Stimulated activated naive CD8-positive, alpha-beta T cell treated with anti-CD3 and anti-CD28 coated beads, Interleukin-15, amount 100 ng/mL, for 72 hours (primary cell): ENCODE measurements at regions not wholly inside any gene's neighbourhood (a gene's known extent, or its start where the extent isn't known, plus 50 kb on each side); places are given as distances from the start of the nearest gene placed in this dataset.

Experiments
- ATAC-seq: fragments of 150-1000 bp; cut with Tn5 transposase; 2 replicates; pipeline ENCODE4 v1.10.0; 2021; ENCODE audit warnings: mild to moderate bottlenecking, moderate library complexity
- DNase-seq, 2 donors: peaks; one replicate each; pipeline ENCODE4 v3.0.0; 2021 to 2022
- H3K27ac Mint-ChIP-seq, 2 donors: one replicate each; pipeline ENCODE4 v1.8.0; 2022; ENCODE audit warnings: mild to moderate bottlenecking in 2 of 2, mixed read lengths in 2 of 2, moderate library complexity in 2 of 2
- H3K27me3 Mint-ChIP-seq: one replicate; pipeline ENCODE4 v1.8.0; 2022; ENCODE audit warnings: mixed read lengths
- H3K4me1 Mint-ChIP-seq: one replicate; pipeline ENCODE4 v1.8.0; 2022; ENCODE audit warnings: mild to moderate bottlenecking, mixed read lengths
- H3K4me3 Mint-ChIP-seq, 2 donors: one replicate each; pipeline ENCODE4 v1.8.0; 2022; ENCODE audit warnings: mild to moderate bottlenecking in 2 of 2, mixed read lengths in 2 of 2, moderate library complexity in 1 of 2
- H3K9me3 Mint-ChIP-seq, 2 donors: one replicate each; pipeline ENCODE4 v1.8.0; 2022; ENCODE audit warnings: mixed read lengths in 2 of 2

- Mint-ChIP-seq H3K4me1 (peaks cover 7% of the 10 kb centered on the region), H3K9me3 (peaks cover 0 to 7% of the 10 kb centered on the region in 2 donors), H3K4me3 (no peak overlapping the region), H3K27ac (no peak overlapping the region), H3K27me3 (peaks cover 69% of the 10 kb centered on the region)
- ATAC-seq (no peak), DNase-seq (no peak)
These were observed 219.8 kb upstream of the AGAP1 start for GRCh38 chr2:235274023-235274422.

- no peak overlapping the region for H3K4me3 Mint-ChIP-seq
- ATAC-seq: no peak
- no peak for DNase-seq
- no peaks in the 10 kb centered on the region for H3K4me1 Mint-ChIP-seq
- no peak overlapping the region for H3K27ac Mint-ChIP-seq
- H3K9me3 Mint-ChIP-seq: peaks cover 0 to 7% of the 10 kb centered on the region in 2 donors
- H3K27me3 Mint-ChIP-seq: peaks cover 75% of the 10 kb centered on the region
These were observed 216.4 kb upstream of the AGAP1 start for GRCh38 chr2:235277485-235277884.

- peaks cover 0 to 7% of the 10 kb centered on the region in 2 donors for H3K9me3 Mint-ChIP-seq
- no peak for DNase-seq
- peaks cover 77% of the 10 kb centered on the region for H3K27me3 Mint-ChIP-seq
- H3K27ac Mint-ChIP-seq: no peak overlapping the region
- H3K4me1 Mint-ChIP-seq: no peaks in the 10 kb centered on the region
- ATAC-seq: no peak
- no peak overlapping the region for H3K4me3 Mint-ChIP-seq
These were observed 215.0 kb upstream of the AGAP1 start for GRCh38 chr2:235278771-235279355.

GRCh38 chr2:235279965-235280364 lies 213.9 kb upstream of the AGAP1 start:
- no peak overlapping the region for H3K4me3 Mint-ChIP-seq
- H3K4me1 Mint-ChIP-seq: no peaks in the 10 kb centered on the region
- peaks cover 77% of the 10 kb centered on the region for H3K27me3 Mint-ChIP-seq
- ATAC-seq (no peak), DNase-seq (no peak)
- no peak overlapping the region for H3K27ac Mint-ChIP-seq
- H3K9me3 Mint-ChIP-seq: peaks cover 0 to 3% of the 10 kb centered on the region in 2 donors

- H3K9me3 Mint-ChIP-seq: no peaks in the 10 kb centered on the region
- DNase-seq: no peak
- no peaks in the 10 kb centered on the region for H3K4me1 Mint-ChIP-seq
- H3K4me3 Mint-ChIP-seq: no peak overlapping the region
- H3K27ac Mint-ChIP-seq: no peak overlapping the region
- H3K27me3 Mint-ChIP-seq: peaks cover 73% of the 10 kb centered on the region
- no peak for ATAC-seq
These were observed 210.6 kb upstream of the AGAP1 start for GRCh38 chr2:235283246-235283645.

GRCh38 chr2:235286622-235287374 lies 207.0 kb upstream of the AGAP1 start:
- DNase-seq: no peak
- H3K4me3 Mint-ChIP-seq: no peak overlapping the region
- ATAC-seq: no peak
- no peaks in the 10 kb centered on the region for H3K4me1 Mint-ChIP-seq
- no peaks in the 10 kb centered on the region for H3K9me3 Mint-ChIP-seq
- no peak overlapping the region for H3K27ac Mint-ChIP-seq
- H3K27me3 Mint-ChIP-seq: peaks cover 63% of the 10 kb centered on the region

- no peak overlapping the region for H3K27ac Mint-ChIP-seq
- ATAC-seq: no peak
- no peak overlapping the region for H3K4me3 Mint-ChIP-seq
- peaks cover 58% of the 10 kb centered on the region for H3K27me3 Mint-ChIP-seq
- no peaks in the 10 kb centered on the region for H3K4me1 Mint-ChIP-seq
- no peak for DNase-seq
- no peaks in the 10 kb centered on the region for H3K9me3 Mint-ChIP-seq
These were observed 206.5 kb upstream of the AGAP1 start for GRCh38 chr2:235287375-235287733.

- no peak for DNase-seq
- Mint-ChIP-seq H3K27ac (no peak overlapping the region), H3K27me3 (peaks cover 32% of the 10 kb centered on the region), H3K4me1 (no peaks in the 10 kb centered on the region), H3K9me3 (no peaks in the 10 kb centered on the region), H3K4me3 (no peak overlapping the region)
- ATAC-seq: no peak
These were observed 202.4 kb upstream of the AGAP1 start for GRCh38 chr2:235291461-235291860.

GRCh38 chr2:235293061-235293460 lies 200.8 kb upstream of the AGAP1 start:
- no peak overlapping the region for H3K27ac Mint-ChIP-seq
- H3K27me3 Mint-ChIP-seq: peaks cover 27% of the 10 kb centered on the region
- H3K4me1 Mint-ChIP-seq: no peaks in the 10 kb centered on the region
- ATAC-seq (no peak), DNase-seq (no peak)
- no peaks in the 10 kb centered on the region for H3K9me3 Mint-ChIP-seq
- no peak overlapping the region for H3K4me3 Mint-ChIP-seq

- no peak overlapping the region for H3K4me3 Mint-ChIP-seq
- no peaks in the 10 kb centered on the region for H3K4me1 Mint-ChIP-seq
- H3K9me3 Mint-ChIP-seq: no peaks in the 10 kb centered on the region
- H3K27me3 Mint-ChIP-seq: peaks cover 23% of the 10 kb centered on the region
- H3K27ac Mint-ChIP-seq: no peak overlapping the region
- ATAC-seq (no peak), DNase-seq (no peak)
These were observed 198.0 kb upstream of the AGAP1 start for GRCh38 chr2:235295831-235296230.

- Mint-ChIP-seq H3K9me3 (no peaks in the 10 kb centered on the region), H3K4me3 (no peak overlapping the region), H3K4me1 (no peaks in the 10 kb centered on the region), H3K27ac (no peak overlapping the region), H3K27me3 (peaks cover 39% of the 10 kb centered on the region)
- DNase-seq: no peak
- ATAC-seq: no peak
These were observed 193.3 kb upstream of the AGAP1 start for GRCh38 chr2:235300368-235301201.

GRCh38 chr2:235301202-235302076 lies 192.4 kb upstream of the AGAP1 start:
- Mint-ChIP-seq H3K4me3 (no peak overlapping the region), H3K4me1 (no peaks in the 10 kb centered on the region), H3K9me3 (peaks cover 4% of the 10 kb centered on the region in 2 donors), H3K27me3 (peaks cover 40% of the 10 kb centered on the region), H3K27ac (no peak overlapping the region)
- no peak for DNase-seq
- ATAC-seq: no peak

GRCh38 chr2:235302263-235302662 lies 191.6 kb upstream of the AGAP1 start:
- no peaks in the 10 kb centered on the region for H3K4me1 Mint-ChIP-seq

GRCh38 chr2:235303499-235304291 lies 190.1 kb upstream of the AGAP1 start:
- H3K4me1 Mint-ChIP-seq: no peaks in the 10 kb centered on the region
- no peak for ATAC-seq
- H3K9me3 Mint-ChIP-seq: peaks cover 4 to 6% of the 10 kb centered on the region in 2 donors
- H3K4me3 Mint-ChIP-seq: no peak overlapping the region
- H3K27me3 Mint-ChIP-seq: peaks cover 32% of the 10 kb centered on the region
- no peak for DNase-seq
- H3K27ac Mint-ChIP-seq: no peak overlapping the region

More at GRCh38 chr2:235302263-235302662, 191.6 kb upstream of the AGAP1 start:
- no peak for DNase-seq
- Mint-ChIP-seq H3K4me3 (no peak overlapping the region), H3K27me3 (peaks cover 37% of the 10 kb centered on the region), H3K9me3 (peaks cover 4 to 6% of the 10 kb centered on the region in 2 donors), H3K27ac (no peak overlapping the region)
- ATAC-seq: no peak
